ENCODE measurements at regions not wholly inside any gene's neighbourhood (a gene's known extent, or its start where the extent isn't known, plus 50 kb on each side); places are given as distances from the start of the nearest gene placed in this dataset.

- Histone ChIP-seq H3K4me3 (no peak overlapping the region), H3K36me3 (no peaks in the 10 kb centered on the region), H3K4me1 (no peaks in the 10 kb centered on the region), H3K27me3 (peaks cover 0 to 5% (median under 1%) of the 10 kb centered on the region in 4 donors), H3K27ac (no peak overlapping the region), H3K9me3 (no peaks in the 10 kb centered on the region)
- no peak for TF ChIP-seq CTCF (IDR thresholded peaks at IDR 0.05)
- TF ChIP-seq POLR2A (IDR thresholded peaks at IDR 0.05), result no peak
- no peak for DNase-seq
- intact Hi-C loops (cut with DNase I), result no loop called here
These were observed 445.4 kb downstream of the GATA3 start for GRCh38 chr10:8499752-8500390.

- intact Hi-C loops (cut with DNase I), result no loop called here
- WGBS, 2 donors, result 72 to 74% methylated on average over 5 of the region's 5 CpGs
- H3K27me3 ChIP-seq, result peaks cover 0 to 5% (median 2%) of the 10 kb centered on the region in 4 donors
These were observed 448.1 kb downstream of the GATA3 start for GRCh38 chr10:8502573-8502972.

GRCh38 chr10:8504499-8504898, 450.0 kb downstream of the GATA3 start:
- Histone ChIP-seq H3K4me1 (no peaks in the 10 kb centered on the region), H3K9me3 (no peaks in the 10 kb centered on the region), H3K27ac (no peak overlapping the region), H3K4me3 (no peak overlapping the region), H3K27me3 (peaks cover 0 to 15% (median 2%) of the 10 kb centered on the region in 4 donors), H3K36me3 (no peaks in the 10 kb centered on the region)
- TF ChIP-seq POLR2A (IDR thresholded peaks at IDR 0.05), result no peak
- no peak for TF ChIP-seq CTCF (IDR thresholded peaks at IDR 0.05)
- WGBS, 2 donors, result 71 to 73% methylated on average over 10 of the region's 10 CpGs
- intact Hi-C loops (cut with DNase I), result no loop called here
- no peak for DNase-seq

More at GRCh38 chr10:8502573-8502972, 448.1 kb downstream of the GATA3 start:
- H3K27ac ChIP-seq, result no peak overlapping the region
- H3K9me3 ChIP-seq, result no peaks in the 10 kb centered on the region
- H3K4me1 ChIP-seq, result no peaks in the 10 kb centered on the region
- no peak for TF ChIP-seq POLR2A (IDR thresholded peaks at IDR 0.05)
- no peak for TF ChIP-seq CTCF (IDR thresholded peaks at IDR 0.05)
- no peaks in the 10 kb centered on the region for H3K36me3 ChIP-seq
- no peak overlapping the region for H3K4me3 ChIP-seq
- DNase-seq, result no peak

- WGBS, 2 donors, result 65 to 77% methylated on average over 3 of the region's 3 CpGs
- H3K36me3 ChIP-seq, result no peaks in the 10 kb centered on the region
- H3K27ac ChIP-seq, result no peak overlapping the region
- intact Hi-C loops (cut with DNase I), result no loop called here
- no peak overlapping the region for H3K4me3 ChIP-seq
- H3K9me3 ChIP-seq, result no peaks in the 10 kb centered on the region
- no peaks in the 10 kb centered on the region for H3K4me1 ChIP-seq
- no peak for DNase-seq
- TF ChIP-seq CTCF (IDR thresholded peaks at IDR 0.05) (no peak), POLR2A (IDR thresholded peaks at IDR 0.05) (no peak)
- peaks cover 0 to 19% (median 2%) of the 10 kb centered on the region in 4 donors for H3K27me3 ChIP-seq
These were observed 452.7 kb downstream of the GATA3 start for GRCh38 chr10:8507156-8507555.

GRCh38 chr10:8508882-8509281, 454.4 kb downstream of the GATA3 start:
- H3K27me3 ChIP-seq, result peaks cover 0 to 19% (median 2%) of the 10 kb centered on the region in 4 donors
- H3K4me3 ChIP-seq, result no peak overlapping the region
- intact Hi-C loops (cut with DNase I), result no loop called here
- H3K36me3 ChIP-seq, result no peaks in the 10 kb centered on the region
- DNase-seq, result no peak
- no peaks in the 10 kb centered on the region for H3K4me1 ChIP-seq
- no peaks in the 10 kb centered on the region for H3K9me3 ChIP-seq
- WGBS, 2 donors, result 94% methylated on average over 2 of the region's 2 CpGs; no CpG with 5 or more reads in 1 of the 2 donors
- H3K27ac ChIP-seq, result no peak overlapping the region
- TF ChIP-seq POLR2A (IDR thresholded peaks at IDR 0.05) (no peak), CTCF (IDR thresholded peaks at IDR 0.05) (no peak)

Measured in esophagus squamous epithelium (tissue), 5 donors.